Upper lobe of left lung (tissue), 6 donors: ENCODE measurements at regions not wholly inside any gene's neighbourhood (a gene's known extent, or its start where the extent isn't known, plus 50 kb on each side); places are given as distances from the start of the nearest gene placed in this dataset.
"Not testable (repeated sequence)": the region's sequence is repeated elsewhere in the genome, so short reads cannot be mapped to it uniquely, and the experiment has no call there.

Source experiments
- ATAC-seq, 2 donors: fragments of 200-7000 bp; cut with Tn5 transposase; one replicate each; pipeline ENCODE4 v1.9.1; 2022; ENCODE audit warnings: mild to moderate bottlenecking in 2 of 2, moderate library complexity in 2 of 2; ENCODE audit not compliant: low FRiP score in 2 of 2
- DNase-seq, 2 donors: peaks; one replicate each; pipeline ENCODE4 v3.0.0-alpha.2; 2019 to 2020
- H3K27ac ChIP-seq, 4 donors: fragments of 200-600 bp; sonication (generic); one replicate each; pipeline ENCODE4 v1.5.1; 2016 to 2019
- H3K27me3 ChIP-seq, 4 donors: fragments of 200-600 bp; sonication (generic); one replicate each; pipeline ENCODE4 v1.5.1; 2017 to 2019
- H3K36me3 ChIP-seq, 4 donors: fragments of 200-600 bp; sonication (generic); one replicate each; pipeline ENCODE4 v1.5.1; 2016 to 2019
- H3K4me1 ChIP-seq, 4 donors: fragments of 200-600 bp; sonication (generic); one replicate each; pipeline ENCODE4 v1.5.1; 2018 to 2019
- H3K4me3 ChIP-seq, 4 donors: fragments of 200-600 bp; sonication (generic); one replicate each; pipeline ENCODE4 v1.5.1; 2017 to 2019; ENCODE audit warnings: mild to moderate bottlenecking in 2 of 4, moderate library complexity in 1 of 4
- H3K9me3 ChIP-seq, 4 donors: fragments of 200-600 bp; sonication (generic); one replicate each; pipeline ENCODE4 v1.5.1; 2018 to 2019
- CTCF ChIP-seq, 6 experiments: fragments of 450-650 bp in 4 of 6; fragments of 200-600 bp in 2 of 6; sonication (generic) in 2 of 6; IDR thresholded peaks; one replicate each; pipeline ENCODE4 v1.5.1; 2016 to 2019; ENCODE audit warnings: antibody characterized with exemption in 6 of 6
- EP300 ChIP-seq, 4 donors: sonication (generic); formaldehyde crosslinking; IDR thresholded peaks; one replicate each; pipeline ENCODE4 v1.5.1; 2017; ENCODE audit warnings: antibody characterized with exemption in 4 of 4, control low read depth in 2 of 4
- POLR2A ChIP-seq, 4 donors: fragments of 450-650 bp; IDR thresholded peaks; one replicate each; pipeline ENCODE4 v1.5.1; 2016 to 2017; ENCODE audit warnings: antibody characterized with exemption in 4 of 4, mild to moderate bottlenecking in 2 of 4
- POLR2AphosphoS5 ChIP-seq, 2 donors: sonication (generic); formaldehyde crosslinking; IDR thresholded peaks; one replicate each; pipeline ENCODE4 v1.5.1; 2017; ENCODE audit warnings: antibody characterized with exemption in 2 of 2
- WGBS, 2 donors: methylation state at CpG; one replicate each; pipeline ENCODE4 v1.1.5; 2017 to 2018; 5-methylcytosine and 5-hydroxymethylcytosine counted together
- donor health status: DM: no; HTN: no; CAD: no; lungs with moderate emphysema.
- donor health status: DM: no; HTN: yes; CAD: no; lungs with severe emphysema.

GRCh38 chr7:57203161-57203791 lies 71.0 kb upstream of the ZNF479 start:
- Histone ChIP-seq H3K9me3 (peaks cover 0 to 63% (median 22%) of the 10 kb centered on the region in 4 donors), H3K4me3 (no peak overlapping the region), H3K27me3 (no peaks in the 10 kb centered on the region), H3K4me1 (no peaks in the 10 kb centered on the region), H3K27ac (no peak overlapping the region), H3K36me3 (no peaks in the 10 kb centered on the region)
- ATAC-seq (no peak), DNase-seq (peak in 1 of 2 donors; percentile 80)
- WGBS, 2 donors = 45 to 48% methylated on average over 22 to 51 of the region's 51 CpGs
- TF ChIP-seq POLR2AphosphoS5 (IDR thresholded peaks at IDR 0.05) = no peak
- TF ChIP-seq CTCF (IDR thresholded peaks at IDR 0.05) = no peak
- no peak for TF ChIP-seq POLR2A (IDR thresholded peaks at IDR 0.05)
- no peak for TF ChIP-seq EP300 (IDR thresholded peaks at IDR 0.05)

GRCh38 chr7:57203858-57204257 lies 71.6 kb upstream of the ZNF479 start:
- H3K36me3 ChIP-seq, H3K27me3 ChIP-seq, H3K4me1 ChIP-seq, ATAC-seq, H3K27ac ChIP-seq, H3K4me3 ChIP-seq: not testable (repeated sequence)
- 28 to 64% methylated on average over 6 to 14 of the region's 15 CpGs for WGBS, 2 donors
- peaks cover 0 to 63% (median 22%) of the 10 kb centered on the region in 4 donors for H3K9me3 ChIP-seq
- peak in 1 of 2 donors; percentile 26 for DNase-seq

GRCh38 chr7:57204411-57204811 lies 72.2 kb upstream of the ZNF479 start:
- Histone ChIP-seq H3K36me3 (no peaks in the 10 kb centered on the region), H3K27me3 (no peaks in the 10 kb centered on the region), H3K9me3 (peaks cover 0 to 63% (median 22%) of the 10 kb centered on the region in 4 donors), H3K4me1 (no peaks in the 10 kb centered on the region), H3K27ac (no peak overlapping the region), H3K4me3 (no peak overlapping the region)
- no peak for ATAC-seq
- TF ChIP-seq EP300 (IDR thresholded peaks at IDR 0.05) (no peak), CTCF (IDR thresholded peaks at IDR 0.05) (no peak), POLR2A (IDR thresholded peaks at IDR 0.05) (no peak), POLR2AphosphoS5 (IDR thresholded peaks at IDR 0.05) (no peak)
- WGBS, 2 donors = 86 to 95% methylated on average over 7 to 10 of the region's 10 CpGs
- DNase-seq = peak in 1 of 2 donors; percentile 25

- no peaks in the 10 kb centered on the region for H3K4me1 ChIP-seq
- peaks cover 0 to 63% (median 21%) of the 10 kb centered on the region in 4 donors for H3K9me3 ChIP-seq
- no peaks in the 10 kb centered on the region for H3K27me3 ChIP-seq
- TF ChIP-seq CTCF (IDR thresholded peaks at IDR 0.05) (no peak), POLR2A (IDR thresholded peaks at IDR 0.05) (no peak), POLR2AphosphoS5 (IDR thresholded peaks at IDR 0.05) (no peak), EP300 (IDR thresholded peaks at IDR 0.05) (no peak)
- 85 to 86% methylated on average over 5 of the region's 7 CpGs for WGBS, 2 donors
- no peaks in the 10 kb centered on the region for H3K36me3 ChIP-seq
- no peak overlapping the region for H3K27ac ChIP-seq
- H3K4me3 ChIP-seq = no peak overlapping the region
- DNase-seq = no peak
- no peak for ATAC-seq
Measured at GRCh38 chr7:57205000-57205399, 72.8 kb upstream of the ZNF479 start.

- Histone ChIP-seq H3K27me3 (no peaks in the 10 kb centered on the region), H3K4me3 (no peak overlapping the region), H3K36me3 (no peaks in the 10 kb centered on the region), H3K27ac (no peak overlapping the region), H3K9me3 (peaks cover 0 to 47% (median 11%) of the 10 kb centered on the region in 4 donors), H3K4me1 (no peaks in the 10 kb centered on the region)
- 62 to 66% methylated on average over 6 of the region's 6 CpGs for WGBS, 2 donors
- TF ChIP-seq POLR2A (IDR thresholded peaks at IDR 0.05) = no peak
- TF ChIP-seq CTCF (IDR thresholded peaks at IDR 0.05) = no peak
- no peak for TF ChIP-seq POLR2AphosphoS5 (IDR thresholded peaks at IDR 0.05)
- TF ChIP-seq EP300 (IDR thresholded peaks at IDR 0.05) = no peak
- ATAC-seq (no peak), DNase-seq (no peak)
Measured at GRCh38 chr7:57207836-57208235, 75.6 kb upstream of the ZNF479 start.
